Neuron (in vitro differentiated cells): ENCODE measurements at regions not wholly inside any gene's neighbourhood (a gene's known extent, or its start where the extent isn't known, plus 50 kb on each side); places are given as distances from the start of the nearest gene placed in this dataset.
"Not testable (repeated sequence)": the region's sequence is repeated elsewhere in the genome, so short reads cannot be mapped to it uniquely, and the experiment has no call there.

Source experiments
- H2AFZ ChIP-seq: one replicate; pipeline ENCODE4 v1.6.1; 2013; ENCODE audit warnings: low read depth, mild to moderate bottlenecking, inconsistent platforms, low read length, moderate library complexity
- H3K27me3 ChIP-seq: one replicate; pipeline ENCODE4 v1.6.1; 2013; ENCODE audit warnings: low read length; ENCODE audit not compliant: insufficient read depth
- H3K36me3 ChIP-seq: one replicate; pipeline ENCODE4 v1.6.1; 2013; ENCODE audit warnings: low read length; ENCODE audit not compliant: insufficient read depth
- H3K4me1 ChIP-seq: one replicate; pipeline ENCODE4 v1.6.1; 2013; ENCODE audit warnings: low read length; ENCODE audit not compliant: insufficient read depth
- H3K4me3 ChIP-seq: 2 replicates; pipeline ENCODE4 v1.5.1; 2013; ENCODE audit warnings: mild to moderate bottlenecking, low read length, moderate library complexity
- H3K9me3 ChIP-seq: one replicate; pipeline ENCODE4 v1.6.1; 2013; ENCODE audit warnings: low read length

GRCh38 chr9:135286187-135286925 is 193.2 kb upstream of the PPP1R26 start:
- not testable (repeated sequence) for H3K36me3 ChIP-seq, H3K4me3 ChIP-seq
- H3K27me3 ChIP-seq = peaks cover 15% of the 10 kb centered on the region

DNA sequence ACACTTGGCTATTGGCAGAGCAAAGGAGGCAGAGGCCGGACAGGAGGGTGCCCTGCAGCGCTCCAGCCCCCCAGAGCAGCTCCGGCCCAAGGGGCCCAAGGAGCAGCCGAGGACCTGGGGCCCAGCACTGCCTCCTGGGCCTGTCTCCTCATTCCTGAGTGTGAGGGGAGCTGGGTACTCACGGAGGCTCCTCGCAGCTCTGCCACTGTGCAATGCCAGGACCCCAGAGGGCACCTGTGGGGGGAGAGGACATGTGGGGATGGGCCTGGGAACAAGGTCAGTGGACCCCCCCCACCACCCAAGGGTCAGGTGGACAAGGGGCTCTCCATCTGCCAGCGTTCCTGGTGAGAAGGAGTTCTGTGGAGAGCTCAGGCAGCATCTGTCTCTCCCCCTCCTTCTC is 192.6 kb upstream of the PPP1R26 start:
- Histone ChIP-seq H3K4me1 (no peaks in the 10 kb centered on the region), H3K36me3 (no peaks in the 10 kb centered on the region), H3K27me3 (peaks cover 15% of the 10 kb centered on the region), H3K9me3 (no peaks in the 10 kb centered on the region), H2AFZ (no peak overlapping the region), H3K4me3 (no peak overlapping the region)

More at GRCh38 chr9:135286187-135286925, 193.2 kb upstream of the PPP1R26 start:
- H3K4me1 ChIP-seq, H3K9me3 ChIP-seq, H2AFZ ChIP-seq: not testable (repeated sequence)

DNA sequence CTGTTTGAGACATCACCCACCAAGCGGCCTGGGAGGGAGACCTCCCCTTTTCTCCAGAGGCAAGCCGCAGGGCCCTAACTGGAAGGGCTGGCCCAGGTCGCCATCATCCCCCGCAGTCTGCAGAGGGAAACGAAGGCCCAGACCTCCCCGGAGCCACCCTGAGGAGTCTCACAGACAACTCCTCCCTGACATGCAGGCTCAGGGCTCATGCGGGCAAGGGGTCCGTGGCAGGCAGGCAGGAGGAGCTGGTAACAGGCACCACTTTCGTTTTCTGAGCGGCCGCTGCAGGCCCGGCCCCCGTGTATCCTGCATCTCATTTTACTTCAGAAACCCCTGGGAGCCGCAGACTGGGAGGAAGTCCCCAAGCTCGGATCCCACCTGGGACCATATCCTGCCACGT is 192.0 kb upstream of the PPP1R26 start:
- H3K4me1 ChIP-seq = no peaks in the 10 kb centered on the region
- no peak overlapping the region for H2AFZ ChIP-seq
- H3K9me3 ChIP-seq = no peaks in the 10 kb centered on the region
- H3K4me3 ChIP-seq = no peak overlapping the region
- H3K36me3 ChIP-seq = no peaks in the 10 kb centered on the region
- H3K27me3 ChIP-seq = peaks cover 14% of the 10 kb centered on the region

DNA sequence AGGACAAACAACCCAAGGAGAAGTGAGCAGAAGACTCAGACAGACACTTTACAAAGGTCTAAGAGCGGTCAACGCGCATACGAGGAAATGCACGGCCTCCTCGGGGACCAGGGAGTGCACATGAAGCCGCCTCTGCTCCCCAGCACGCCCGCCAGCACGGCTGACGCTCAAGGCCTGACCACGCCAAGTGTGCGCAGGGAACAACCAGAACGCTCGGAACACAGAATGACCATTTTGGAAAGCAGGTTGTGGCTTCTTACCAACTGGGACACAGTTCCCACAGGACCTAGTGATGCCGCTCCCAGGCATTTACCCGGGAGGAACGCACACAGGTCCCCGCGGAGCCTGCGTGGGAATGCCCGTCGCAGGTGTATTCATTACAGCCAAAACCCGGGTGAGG is 191.5 kb upstream of the PPP1R26 start:
- H3K9me3 ChIP-seq = no peaks in the 10 kb centered on the region
- H3K4me3 ChIP-seq = no peak overlapping the region
- peaks cover 14% of the 10 kb centered on the region for H3K27me3 ChIP-seq
- no peak overlapping the region for H2AFZ ChIP-seq
- no peaks in the 10 kb centered on the region for H3K4me1 ChIP-seq
- no peaks in the 10 kb centered on the region for H3K36me3 ChIP-seq

- H3K27me3 ChIP-seq = peaks cover 14% of the 10 kb centered on the region
- H3K9me3 ChIP-seq = no peaks in the 10 kb centered on the region
- H3K4me3 ChIP-seq = no peak overlapping the region
- H3K36me3 ChIP-seq = no peaks in the 10 kb centered on the region
- no peaks in the 10 kb centered on the region for H3K4me1 ChIP-seq
- no peak overlapping the region for H2AFZ ChIP-seq
Observed at GRCh38 chr9:135289081-135289491, 190.5 kb upstream of the PPP1R26 start.

DNA sequence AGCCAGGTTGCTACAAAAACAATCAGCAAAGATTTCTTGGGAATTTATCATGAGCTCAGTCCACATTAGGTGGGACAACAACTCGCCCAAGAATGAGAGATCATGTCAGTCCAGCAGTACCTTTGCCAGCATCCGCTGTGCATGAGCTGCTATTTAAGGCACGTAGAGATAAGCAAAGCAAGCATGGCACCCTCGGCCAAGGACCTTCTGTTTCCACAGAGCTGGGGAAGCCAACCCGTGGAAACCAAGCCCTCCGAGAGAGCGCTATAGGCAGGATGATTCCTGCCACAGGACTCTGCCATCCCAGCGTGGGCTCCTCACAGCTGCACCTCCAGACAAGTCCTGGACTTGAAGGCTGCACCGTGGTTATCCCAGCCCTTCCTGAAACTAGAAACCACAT is 189.5 kb upstream of the PPP1R26 start:
- Histone ChIP-seq H3K9me3 (no peaks in the 10 kb centered on the region), H2AFZ (no peak overlapping the region), H3K4me3 (no peak overlapping the region), H3K27me3 (peaks cover 14% of the 10 kb centered on the region), H3K36me3 (no peaks in the 10 kb centered on the region), H3K4me1 (no peaks in the 10 kb centered on the region)

DNA sequence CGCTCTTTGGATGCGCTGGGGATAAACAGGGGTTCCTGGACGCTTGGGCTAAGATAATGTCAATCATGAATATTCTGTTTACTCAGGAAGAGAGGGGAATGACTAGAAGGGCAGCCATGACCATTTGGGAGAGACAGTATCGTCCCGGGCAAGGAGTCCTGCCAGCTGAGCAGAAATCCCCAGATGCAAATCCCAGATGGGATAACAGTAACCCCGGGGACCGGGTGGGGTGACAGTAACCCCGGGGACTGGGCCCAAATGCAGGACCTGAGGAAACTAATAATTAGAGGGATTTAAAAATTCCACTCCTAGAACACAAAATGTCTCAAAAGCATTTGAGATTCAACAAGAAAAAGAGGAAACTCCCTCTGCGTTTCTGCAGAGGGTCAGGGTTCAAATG is 189.0 kb upstream of the PPP1R26 start:
- H3K4me1 ChIP-seq = no peaks in the 10 kb centered on the region
- no peaks in the 10 kb centered on the region for H3K36me3 ChIP-seq

GRCh38 chr9:135291165-135291564 is 188.4 kb upstream of the PPP1R26 start:
- no peak overlapping the region for H3K4me3 ChIP-seq
- no peaks in the 10 kb centered on the region for H3K4me1 ChIP-seq
- no peaks in the 10 kb centered on the region for H3K36me3 ChIP-seq
- H2AFZ ChIP-seq = no peak overlapping the region
- peaks cover 14% of the 10 kb centered on the region for H3K27me3 ChIP-seq
- no peaks in the 10 kb centered on the region for H3K9me3 ChIP-seq

More for the DNA sequence above, 189.0 kb upstream of the PPP1R26 start:
- Histone ChIP-seq H3K9me3 (no peaks in the 10 kb centered on the region), H3K4me3 (no peak overlapping the region), H3K27me3 (peaks cover 14% of the 10 kb centered on the region), H2AFZ (no peak overlapping the region)

- Histone ChIP-seq H3K36me3 (no peaks in the 10 kb centered on the region), H3K9me3 (no peaks in the 10 kb centered on the region), H3K27me3 (peaks cover 25% of the 10 kb centered on the region), H3K4me3 (no peak overlapping the region), H2AFZ (no peak overlapping the region), H3K4me1 (no peaks in the 10 kb centered on the region)
Observed at GRCh38 chr9:135294836-135295235, 184.7 kb upstream of the PPP1R26 start.

GRCh38 chr9:135295551-135296300 is 183.9 kb upstream of the PPP1R26 start:
- Histone ChIP-seq H3K27me3 (peaks cover 31% of the 10 kb centered on the region), H3K4me1 (no peaks in the 10 kb centered on the region), H3K9me3 (no peaks in the 10 kb centered on the region), H3K36me3 (no peaks in the 10 kb centered on the region), H3K4me3 (no peak overlapping the region), H2AFZ (no peak overlapping the region)

DNA sequence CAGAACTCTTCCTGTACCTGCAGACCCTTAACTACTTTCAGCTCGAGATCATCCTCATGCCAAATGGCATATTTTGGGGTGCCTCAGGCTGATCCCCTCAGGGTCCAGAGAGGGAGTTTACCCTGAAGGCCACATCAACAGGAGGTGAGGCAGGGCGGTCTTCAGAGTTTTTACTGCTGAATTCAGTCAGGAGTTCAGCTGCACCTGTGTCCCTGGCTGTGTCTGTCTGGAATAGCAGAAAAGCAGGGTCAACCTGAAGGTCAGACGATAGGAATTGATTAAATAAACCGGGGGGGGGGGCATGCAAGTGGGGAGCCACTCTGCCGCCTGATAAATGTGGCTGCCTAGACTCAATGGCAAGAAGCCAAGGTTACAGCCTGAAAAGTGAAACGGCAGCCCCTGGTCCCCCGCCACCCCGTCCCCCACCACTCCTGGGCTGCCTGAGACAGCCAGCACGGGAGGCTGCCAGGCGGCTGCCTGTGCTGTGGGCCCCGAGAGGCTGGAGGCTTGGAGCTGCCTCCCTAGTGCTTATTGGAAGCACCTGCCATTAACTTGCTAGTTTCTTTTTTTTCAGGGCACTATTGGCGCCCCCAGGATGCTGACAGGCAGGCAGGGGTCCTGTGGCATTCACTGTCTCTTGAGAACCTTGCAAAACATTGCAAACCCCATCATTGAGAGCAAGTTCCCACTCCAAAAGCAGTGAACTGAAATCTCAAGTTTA is 182.7 kb upstream of the PPP1R26 start:
- H3K4me3 ChIP-seq = no peak overlapping the region

DNA sequence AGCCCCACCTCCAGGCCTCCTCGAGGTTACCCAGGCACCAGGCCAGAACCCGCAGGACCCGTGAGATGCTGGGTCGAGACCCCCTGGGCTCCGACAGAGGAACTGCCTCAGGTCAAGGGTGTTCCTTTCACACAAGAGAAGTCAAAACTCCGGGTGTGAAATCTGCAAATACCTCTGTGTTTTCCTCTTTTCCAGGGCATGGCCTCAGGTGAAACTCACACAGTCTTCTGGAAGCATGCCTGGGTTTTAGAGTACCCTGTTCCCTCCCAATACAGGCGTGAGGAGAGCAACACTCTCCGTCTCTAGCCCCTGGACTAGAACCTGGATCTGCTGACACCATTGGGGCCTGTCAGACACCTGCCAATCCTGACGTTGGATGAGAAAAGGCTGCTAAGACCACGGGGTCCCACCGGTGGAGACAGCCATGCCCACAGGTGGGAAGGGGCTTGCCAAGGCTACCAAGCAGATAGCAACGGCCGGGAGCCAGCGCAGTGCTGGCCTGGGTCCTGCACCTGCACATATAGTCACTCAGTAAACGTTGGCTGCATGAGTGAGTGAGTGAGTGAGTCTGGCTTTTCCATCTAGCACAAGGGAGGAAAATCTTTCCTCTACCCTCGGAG is 182.0 kb upstream of the PPP1R26 start:
- Histone ChIP-seq H3K27me3 (peaks cover 45% of the 10 kb centered on the region), H3K9me3 (no peaks in the 10 kb centered on the region), H3K36me3 (no peaks in the 10 kb centered on the region)

More for the DNA sequence above, 182.7 kb upstream of the PPP1R26 start:
- Histone ChIP-seq H2AFZ (no peak overlapping the region), H3K9me3 (no peaks in the 10 kb centered on the region), H3K4me1 (no peaks in the 10 kb centered on the region), H3K27me3 (peaks cover 42% of the 10 kb centered on the region), H3K36me3 (no peaks in the 10 kb centered on the region)

GRCh38 chr9:135299239-135299590 is 180.4 kb upstream of the PPP1R26 start:
- Histone ChIP-seq H3K9me3 (no peaks in the 10 kb centered on the region), H3K36me3 (no peaks in the 10 kb centered on the region), H3K4me1 (no peaks in the 10 kb centered on the region), H3K4me3 (no peak overlapping the region), H3K27me3 (peaks cover 48% of the 10 kb centered on the region), H2AFZ (no peak overlapping the region)

More for the DNA sequence above, 182.0 kb upstream of the PPP1R26 start:
- Histone ChIP-seq H3K4me1 (no peaks in the 10 kb centered on the region), H3K4me3 (no peak overlapping the region), H2AFZ (no peak overlapping the region)
